ENCODE measurements at regions not wholly inside any gene's neighbourhood (a gene's known extent, or its start where the extent isn't known, plus 50 kb on each side); places are given as distances from the start of the nearest gene placed in this dataset.

DNA sequence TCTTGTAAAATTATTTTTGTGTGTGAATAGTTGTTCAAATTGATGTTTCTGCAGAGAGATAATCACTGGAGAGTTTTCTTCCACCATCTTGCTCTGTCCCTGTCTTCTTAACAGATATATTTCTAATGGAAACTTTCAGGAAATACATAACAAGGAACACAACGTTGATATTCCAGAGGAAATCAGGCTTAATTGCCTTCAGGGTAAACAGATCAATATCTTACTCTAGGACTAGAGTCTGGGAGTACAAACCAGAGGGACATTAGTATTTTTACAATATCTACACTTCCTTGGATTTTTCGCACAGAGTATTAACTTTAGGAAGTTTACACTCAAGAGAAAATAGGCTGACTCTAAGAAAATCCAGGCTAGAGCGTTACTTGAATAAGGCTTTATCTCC lies 159.1 kb downstream of the PFKFB3 start:
- DNase-seq (ENCODE audit: low read depth, low spot score) (no peak), ATAC-seq (no peak)
- no peak overlapping the region for H3K27ac ChIP-seq (ENCODE audit: low read length)
- POLR2A ChIA-PET, result no interaction called here
- intact Hi-C loops (cut with micrococcal nuclease; ENCODE audit: unreplicated experiment) (no loop called here), in situ Hi-C loops (cut with HindIII; ENCODE audit: low pct_unique_long_range_greater_than_20kb, low sequenced_read_pairs) (no loop called here)
- H3K4me3 ChIP-seq (ENCODE audit: low read depth in 2 of 2, low read length in 2 of 2), result no peak overlapping the region
- no peaks in the 10 kb centered on the region for H3K27me3 ChIP-seq (ENCODE audit: control insufficient read depth, insufficient read depth, low read length)
- H3K9me3 ChIP-seq (ENCODE audit: control insufficient read depth, insufficient read depth, low read depth, low read length), result no peaks in the 10 kb centered on the region
- H3K36me3 ChIP-seq (ENCODE audit: control insufficient read depth, insufficient read depth, low read length), result no peaks in the 10 kb centered on the region
- no peaks in the 10 kb centered on the region for H3K4me1 ChIP-seq (ENCODE audit: control insufficient read depth, insufficient read depth, low read length)
- no TSS peak for BruUV-seq (replicated peaks)
- CTCF ChIA-PET, result no interaction called here
- no peak for TF ChIP-seq SIN3A (IDR thresholded peaks at IDR 0.05; ENCODE audit: borderline replicate concordance, insufficient read depth, low read depth, low read length)
- no peak for TF ChIP-seq TCF7L2 (IDR thresholded peaks at IDR 0.05; ENCODE audit: low read depth, low read length)
- TF ChIP-seq POLR2AphosphoS5 (IDR thresholded peaks at IDR 0.05; ENCODE audit: low read depth, low read length), result no peak
- TF ChIP-seq, protein P1, sequence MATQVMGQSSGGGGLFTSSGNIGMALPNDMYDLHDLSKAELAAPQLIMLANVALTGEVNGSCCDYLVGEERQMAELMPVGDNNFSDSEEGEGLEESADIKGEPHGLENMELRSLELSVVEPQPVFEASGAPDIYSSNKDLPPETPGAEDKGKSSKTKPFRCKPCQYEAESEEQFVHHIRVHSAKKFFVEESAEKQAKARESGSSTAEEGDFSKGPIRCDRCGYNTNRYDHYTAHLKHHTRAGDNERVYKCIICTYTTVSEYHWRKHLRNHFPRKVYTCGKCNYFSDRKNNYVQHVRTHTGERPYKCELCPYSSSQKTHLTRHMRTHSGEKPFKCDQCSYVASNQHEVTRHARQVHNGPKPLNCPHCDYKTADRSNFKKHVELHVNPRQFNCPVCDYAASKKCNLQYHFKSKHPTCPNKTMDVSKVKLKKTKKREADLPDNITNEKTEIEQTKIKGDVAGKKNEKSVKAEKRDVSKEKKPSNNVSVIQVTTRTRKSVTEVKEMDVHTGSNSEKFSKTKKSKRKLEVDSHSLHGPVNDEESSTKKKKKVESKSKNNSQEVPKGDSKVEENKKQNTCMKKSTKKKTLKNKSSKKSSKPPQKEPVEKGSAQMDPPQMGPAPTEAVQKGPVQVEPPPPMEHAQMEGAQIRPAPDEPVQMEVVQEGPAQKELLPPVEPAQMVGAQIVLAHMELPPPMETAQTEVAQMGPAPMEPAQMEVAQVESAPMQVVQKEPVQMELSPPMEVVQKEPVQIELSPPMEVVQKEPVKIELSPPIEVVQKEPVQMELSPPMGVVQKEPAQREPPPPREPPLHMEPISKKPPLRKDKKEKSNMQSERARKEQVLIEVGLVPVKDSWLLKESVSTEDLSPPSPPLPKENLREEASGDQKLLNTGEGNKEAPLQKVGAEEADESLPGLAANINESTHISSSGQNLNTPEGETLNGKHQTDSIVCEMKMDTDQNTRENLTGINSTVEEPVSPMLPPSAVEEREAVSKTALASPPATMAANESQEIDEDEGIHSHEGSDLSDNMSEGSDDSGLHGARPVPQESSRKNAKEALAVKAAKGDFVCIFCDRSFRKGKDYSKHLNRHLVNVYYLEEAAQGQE (IDR thresholded peaks at IDR 0.05; ENCODE audit: insufficient read depth in 1 of 2, low read depth in 2 of 2, low read length in 1 of 2), result no peak
- no peak for TF ChIP-seq CTCF (IDR thresholded peaks at IDR 0.05)

DNA sequence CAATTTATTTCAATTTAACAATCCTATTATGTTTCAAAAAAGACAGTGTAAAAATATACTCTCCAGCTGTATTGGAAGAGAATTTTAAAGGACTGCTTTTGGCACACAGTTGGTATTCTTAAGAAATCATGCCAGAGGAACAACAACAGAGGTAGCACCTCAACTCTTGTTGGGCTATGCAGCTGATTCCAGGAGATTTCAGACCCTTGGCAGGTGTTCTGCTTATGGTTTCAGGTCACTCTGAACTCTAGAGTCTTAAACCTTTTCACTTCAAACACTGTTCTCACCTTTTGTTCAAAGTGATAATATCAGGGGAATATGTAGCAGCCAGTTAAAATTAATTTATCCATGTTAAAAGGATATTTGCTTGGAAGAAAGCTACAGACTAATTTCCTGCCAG lies 160.1 kb downstream of the PFKFB3 start:
- ChIA-PET CTCF (no interaction called here), POLR2A (no interaction called here)
- TF ChIP-seq CTCF (IDR thresholded peaks at IDR 0.05) (no peak), POLR2AphosphoS5 (IDR thresholded peaks at IDR 0.05; ENCODE audit: low read depth, low read length) (no peak)
- intact Hi-C loops (cut with micrococcal nuclease; ENCODE audit: unreplicated experiment), result no loop called here
- in situ Hi-C loops (cut with HindIII; ENCODE audit: low pct_unique_long_range_greater_than_20kb, low sequenced_read_pairs), result no loop called here
- Histone ChIP-seq H3K27ac (ENCODE audit: low read length) (no peak overlapping the region), H3K4me1 (ENCODE audit: control insufficient read depth, insufficient read depth, low read length) (no peaks in the 10 kb centered on the region), H3K36me3 (ENCODE audit: control insufficient read depth, insufficient read depth, low read length) (no peaks in the 10 kb centered on the region), H3K9me3 (ENCODE audit: control insufficient read depth, insufficient read depth, low read depth, low read length) (no peaks in the 10 kb centered on the region), H3K27me3 (ENCODE audit: control insufficient read depth, insufficient read depth, low read length) (no peaks in the 10 kb centered on the region), H3K4me3 (ENCODE audit: low read depth in 2 of 2, low read length in 2 of 2) (no peak overlapping the region)
- DNase-seq (ENCODE audit: low read depth, low spot score) (no peak), ATAC-seq (no peak)
- no TSS peak for BruUV-seq (replicated peaks)

DNA sequence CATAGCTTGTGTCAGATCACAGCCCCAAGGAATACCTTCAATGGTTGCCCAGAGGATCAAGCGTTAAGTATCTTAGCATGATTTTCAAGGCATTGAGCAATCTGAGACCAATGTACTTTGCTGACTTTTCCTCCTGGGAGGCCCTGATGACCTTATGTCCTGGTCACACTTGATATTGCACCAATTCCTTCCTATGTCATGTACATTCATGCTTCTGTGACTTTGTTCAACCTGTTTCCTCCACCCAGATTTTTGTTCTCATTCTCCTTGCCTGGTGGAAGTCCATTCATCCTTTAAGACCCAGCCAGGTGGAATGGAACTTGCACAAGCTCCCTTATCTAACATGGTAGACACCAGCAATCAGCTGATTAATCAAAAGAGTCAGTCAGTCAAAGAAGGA lies 160.8 kb downstream of the PFKFB3 start:
- no peak for TF ChIP-seq CTCF (IDR thresholded peaks at IDR 0.05)
- TF ChIP-seq, protein P1 (IDR thresholded peaks at IDR 0.05; ENCODE audit: insufficient read depth in 1 of 2, low read depth in 2 of 2, low read length in 1 of 2), result no peak
- TF ChIP-seq POLR2AphosphoS5 (IDR thresholded peaks at IDR 0.05; ENCODE audit: low read depth, low read length), result no peak
- Histone ChIP-seq H3K4me1 (ENCODE audit: control insufficient read depth, insufficient read depth, low read length) (no peaks in the 10 kb centered on the region), H3K36me3 (ENCODE audit: control insufficient read depth, insufficient read depth, low read length) (no peaks in the 10 kb centered on the region), H3K9me3 (ENCODE audit: control insufficient read depth, insufficient read depth, low read depth, low read length) (no peaks in the 10 kb centered on the region), H3K4me3 (ENCODE audit: low read depth in 2 of 2, low read length in 2 of 2) (no peak overlapping the region), H3K27ac (ENCODE audit: low read length) (no peak overlapping the region), H3K27me3 (ENCODE audit: control insufficient read depth, insufficient read depth, low read length) (no peaks in the 10 kb centered on the region)
- ATAC-seq, result no peak
- BruUV-seq (replicated peaks), result no TSS peak
- CTCF ChIA-PET, result no interaction called here
- intact Hi-C loops (cut with micrococcal nuclease; ENCODE audit: unreplicated experiment), result no loop called here
- in situ Hi-C loops (cut with HindIII; ENCODE audit: low pct_unique_long_range_greater_than_20kb, low sequenced_read_pairs), result no loop called here
- POLR2A ChIA-PET, result no interaction called here
- no peak for DNase-seq (ENCODE audit: low read depth, low spot score)
